Stimulated activated CD4-positive, alpha-beta T cell treated with anti-CD3 and anti-CD28 coated beads, Interleukin-1b, Interleukin-23, amount 100 ng/mL, for 1 hour (primary cell): ENCODE measurements at regions not wholly inside any gene's neighbourhood (a gene's known extent, or its start where the extent isn't known, plus 50 kb on each side); places are given as distances from the start of the nearest gene placed in this dataset.

Source experiments
- DNase-seq, 2 donors: peaks; one replicate each; pipeline ENCODE4 v3.0.0-alpha.2; 2020; ENCODE audit warnings: low read depth in 2 of 2

DNA sequence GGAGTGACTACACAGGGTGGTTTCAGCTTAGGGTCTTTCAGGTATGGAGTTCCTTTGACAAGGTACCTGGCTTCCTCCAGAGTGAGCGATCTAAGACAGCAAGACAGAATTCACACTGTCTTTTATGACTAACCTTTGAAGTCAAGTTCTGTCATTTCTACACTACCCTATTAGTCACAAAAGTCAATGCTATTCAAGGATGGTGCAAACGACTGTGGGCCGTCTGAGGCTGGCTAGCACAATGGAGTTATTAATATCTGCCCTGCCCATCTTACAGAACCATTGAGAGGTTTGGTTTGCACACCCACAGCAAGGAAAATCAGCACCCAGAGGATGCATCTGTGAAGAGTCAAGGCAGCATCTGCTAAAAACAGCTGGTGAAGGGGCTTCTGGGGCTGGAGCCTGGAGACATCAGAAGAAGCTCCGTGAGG is 62.9 kb upstream of the XCR1 start:
- DNase-seq = no peak

DNA sequence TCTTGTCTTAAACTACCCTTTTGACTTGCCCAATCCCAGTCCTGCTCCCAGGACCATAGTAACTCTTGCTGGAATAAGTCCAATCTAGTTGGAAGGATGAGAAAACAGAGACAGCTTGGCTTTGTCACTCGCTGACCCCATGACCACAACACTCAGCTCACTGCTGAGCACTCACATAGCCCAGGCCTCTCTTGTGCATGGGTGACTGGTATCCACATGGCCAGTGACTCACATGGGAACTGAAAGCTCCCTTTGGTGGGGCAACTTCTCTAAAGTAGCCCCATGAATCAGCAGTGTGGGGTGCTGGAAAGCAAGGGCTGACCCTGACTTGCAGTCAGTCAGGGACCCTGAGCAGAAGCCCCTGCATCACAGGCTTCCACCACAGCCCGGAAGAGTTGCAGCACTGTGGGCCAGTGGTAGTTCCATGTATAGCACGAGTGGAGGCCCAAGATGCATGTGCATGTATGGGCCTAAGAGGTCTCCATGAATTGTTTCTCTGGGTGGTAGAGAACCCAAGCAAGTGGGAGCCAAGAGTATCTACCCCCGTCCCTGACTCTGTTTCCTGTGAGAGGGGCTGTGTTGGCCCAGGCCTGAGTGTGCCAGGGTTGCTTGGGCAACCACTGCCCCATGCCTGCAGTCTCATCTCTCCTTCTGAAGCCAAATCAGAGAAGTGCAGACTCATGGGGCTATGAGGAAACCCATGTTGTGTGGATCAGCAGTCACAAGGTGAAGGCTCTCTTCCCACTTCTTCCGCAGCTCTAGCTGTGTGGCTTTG is 62.1 kb upstream of the XCR1 start:
- no peak for DNase-seq

DNA sequence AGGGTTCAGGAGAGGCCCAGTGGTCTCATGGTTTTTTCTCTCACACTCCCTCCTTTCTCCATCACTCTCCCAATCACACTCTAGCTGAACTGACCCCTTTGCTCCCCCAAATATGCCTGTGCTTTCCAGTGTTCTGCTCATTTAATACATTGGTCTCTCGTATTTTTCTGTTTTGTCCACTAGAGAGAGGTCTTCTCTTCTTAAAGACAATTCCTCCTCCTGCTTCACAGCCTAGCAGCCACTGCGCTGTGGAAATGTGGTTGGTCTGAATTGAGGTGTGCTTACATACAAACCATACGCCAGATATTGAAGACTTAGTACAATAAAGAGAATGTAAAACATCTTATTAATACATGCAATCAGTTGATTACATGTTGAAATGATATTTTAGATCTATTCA is 60.6 kb upstream of the XCR1 start:
- DNase-seq = no peak

DNA sequence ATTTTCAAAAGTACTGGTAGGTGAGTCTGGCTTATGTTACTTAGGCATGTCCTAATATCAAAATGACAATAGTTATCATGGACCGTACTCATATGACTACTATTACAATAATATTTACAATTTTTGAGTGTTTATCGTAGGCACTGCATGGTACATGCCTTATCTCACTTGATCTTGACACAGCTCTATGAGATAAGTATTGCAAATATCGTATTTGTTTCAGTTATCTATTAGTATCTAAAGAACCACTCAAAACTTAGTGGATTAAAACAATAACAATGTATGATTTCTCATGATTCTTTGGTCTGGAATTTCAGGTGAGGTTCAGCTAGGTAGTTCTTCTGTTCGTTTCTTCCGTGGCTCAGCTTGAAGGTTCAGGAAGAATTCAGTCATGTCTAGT is 59.7 kb upstream of the XCR1 start:
- DNase-seq = no peak

DNA sequence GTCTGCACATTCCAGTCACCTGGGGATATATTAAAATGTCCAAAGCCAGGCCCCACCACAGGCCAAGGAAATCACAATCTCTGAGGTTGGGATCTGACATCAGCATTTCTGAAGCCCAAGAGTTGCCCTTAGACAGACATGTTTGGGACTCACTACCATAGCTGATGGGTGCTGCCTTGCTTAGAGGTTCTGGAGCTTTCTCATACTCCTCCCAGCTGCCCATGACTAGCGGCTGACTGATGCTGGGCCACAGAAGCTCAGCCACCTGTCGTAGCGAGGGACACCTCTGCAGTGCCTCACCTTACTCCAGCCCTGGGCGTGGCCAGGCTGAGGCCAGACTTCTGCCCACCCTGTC is 58.8 kb upstream of the XCR1 start:
- DNase-seq = no peak

DNA sequence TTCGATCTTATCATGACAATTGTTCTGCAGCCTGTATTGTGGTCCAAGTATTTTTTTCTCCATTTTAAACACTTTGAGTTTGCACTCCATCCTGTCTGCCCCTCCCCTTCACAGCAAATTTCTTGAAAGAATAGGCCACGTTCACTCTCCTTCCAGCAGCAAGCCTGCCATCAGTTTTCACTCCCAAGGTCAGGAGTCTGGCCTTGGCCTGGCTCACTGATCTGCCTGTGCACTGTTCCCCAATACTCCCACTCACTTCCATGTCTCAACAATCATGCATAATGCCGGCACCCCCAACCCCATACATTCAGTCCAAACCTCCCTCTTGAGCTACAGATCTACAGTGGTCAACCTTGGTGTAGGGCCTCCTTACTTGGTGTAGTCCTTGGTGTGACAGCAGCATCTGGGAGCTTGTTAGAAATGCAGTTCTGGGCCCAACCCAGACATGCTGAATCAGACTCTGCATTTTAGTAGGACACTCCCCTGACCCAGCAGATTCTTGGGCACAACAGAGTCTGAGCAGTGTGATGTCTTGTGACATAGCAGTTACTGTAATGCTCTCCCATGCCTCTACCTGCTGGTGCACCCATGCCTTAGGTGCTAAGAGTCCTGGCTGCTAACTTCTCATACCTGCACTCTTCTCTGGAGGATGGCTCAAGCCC is 58.3 kb upstream of the XCR1 start:
- DNase-seq = no peak

DNA sequence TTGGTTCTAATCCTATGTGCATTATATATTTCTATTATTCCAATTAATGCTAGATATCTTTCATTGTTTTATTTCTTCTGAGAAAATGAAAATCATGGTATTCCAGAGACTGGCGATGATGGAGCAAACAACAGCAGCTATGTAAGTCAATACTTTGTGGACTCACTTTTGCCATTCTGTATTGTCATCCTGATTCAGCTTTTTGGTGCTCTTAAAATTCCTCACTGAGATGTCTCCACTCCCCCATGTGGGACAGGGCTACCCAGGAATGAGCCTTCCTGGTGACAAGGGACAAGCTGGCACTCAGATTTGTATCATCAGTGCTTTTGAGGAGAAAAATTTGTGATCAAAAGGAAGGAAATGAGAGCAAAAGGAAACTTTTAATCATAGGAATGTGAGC is 56.7 kb upstream of the XCR1 start:
- no peak for DNase-seq

DNA sequence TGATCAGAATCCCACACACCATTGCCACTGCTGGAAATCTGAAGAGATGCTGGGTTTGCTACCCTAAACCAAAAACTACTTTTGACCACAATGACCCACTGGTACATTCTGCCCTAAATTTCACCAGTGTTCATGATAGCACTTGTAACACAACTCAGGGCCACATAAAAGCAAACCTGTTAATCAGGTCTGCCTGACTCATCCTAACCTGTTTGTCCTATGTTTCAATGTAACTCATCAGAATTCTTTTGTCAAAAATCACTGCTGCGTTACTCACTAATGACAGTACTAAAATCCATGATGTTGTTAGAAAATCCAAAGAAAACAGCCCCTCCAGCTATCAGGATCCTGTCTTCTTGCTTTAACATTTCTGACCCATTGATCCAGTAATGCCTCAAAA is 55.6 kb upstream of the XCR1 start:
- no peak for DNase-seq

DNA sequence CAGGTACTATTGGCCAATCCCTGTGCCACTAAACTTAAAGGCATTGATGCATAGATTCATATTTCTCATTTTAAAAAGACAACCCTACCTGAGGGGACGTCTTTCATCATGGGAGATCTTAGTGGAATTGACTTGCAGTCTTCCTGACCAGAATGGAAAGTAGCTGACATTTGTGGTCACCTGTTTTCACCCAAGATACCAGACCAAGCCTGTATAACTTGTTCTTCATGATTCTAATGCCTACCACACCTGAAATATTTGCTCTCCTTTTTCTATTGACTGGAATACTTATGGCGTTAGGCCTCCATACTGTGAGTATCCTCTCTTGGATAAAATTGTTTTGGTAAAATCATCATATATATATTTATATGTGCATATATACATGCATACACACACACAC is 54.7 kb upstream of the XCR1 start:
- no peak for DNase-seq

DNA sequence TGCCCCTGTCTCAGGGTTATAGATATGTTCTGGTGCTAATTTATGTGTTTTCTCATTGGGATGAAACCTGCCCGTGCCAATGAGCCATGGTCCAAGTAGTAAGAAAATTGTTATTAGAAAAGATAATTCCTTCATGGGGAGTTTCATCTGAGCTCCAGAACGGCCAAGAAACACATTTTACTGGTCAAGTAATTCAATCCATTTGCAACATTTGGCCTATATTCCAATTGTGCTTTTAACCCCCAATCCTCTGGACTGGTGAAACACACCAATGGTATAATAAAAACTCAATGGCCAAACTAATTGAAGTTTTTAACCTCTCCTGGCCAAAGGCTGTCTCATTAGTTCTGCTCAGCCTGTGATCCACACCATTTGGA is 53.7 kb upstream of the XCR1 start:
- DNase-seq = no peak

DNA sequence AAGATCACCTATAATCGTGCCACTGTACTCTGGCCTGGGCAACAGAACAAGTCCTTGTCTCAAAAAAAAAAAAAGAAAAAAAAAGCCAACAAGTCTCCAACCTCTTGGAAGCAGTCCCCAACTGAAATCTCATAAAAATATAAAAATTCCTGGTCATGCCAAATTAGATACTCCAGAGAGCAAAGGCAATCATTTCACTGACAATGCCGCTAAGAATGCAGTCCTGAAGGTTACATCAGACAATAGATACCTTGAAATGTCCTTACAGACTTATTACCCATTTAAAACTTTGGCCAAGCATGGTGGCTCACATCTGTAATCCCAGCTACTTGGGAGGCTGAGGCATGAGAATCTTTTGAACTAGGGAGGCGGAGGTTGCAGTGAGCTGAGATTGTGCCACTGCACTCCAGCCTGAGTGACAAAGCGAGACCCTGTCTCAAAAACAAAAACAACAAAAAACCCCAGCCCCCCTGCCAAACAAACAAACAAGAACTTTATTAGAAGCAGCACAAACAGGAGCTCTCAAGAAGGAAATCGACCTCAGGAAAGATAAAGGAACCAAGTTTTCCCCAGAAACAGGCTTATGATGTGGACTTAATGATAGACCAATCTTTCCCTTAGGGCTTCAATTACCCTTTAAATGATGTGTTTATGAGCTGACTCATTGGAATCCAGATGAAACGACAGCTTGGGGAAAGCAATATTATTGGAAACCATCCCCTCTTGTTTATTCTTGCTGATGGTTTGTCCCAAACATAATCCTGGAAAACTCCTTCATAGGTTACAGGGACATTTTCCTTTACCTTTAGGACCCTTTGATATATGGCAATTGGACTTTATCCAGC is 53.1 kb upstream of the XCR1 start:
- no peak for DNase-seq

DNA sequence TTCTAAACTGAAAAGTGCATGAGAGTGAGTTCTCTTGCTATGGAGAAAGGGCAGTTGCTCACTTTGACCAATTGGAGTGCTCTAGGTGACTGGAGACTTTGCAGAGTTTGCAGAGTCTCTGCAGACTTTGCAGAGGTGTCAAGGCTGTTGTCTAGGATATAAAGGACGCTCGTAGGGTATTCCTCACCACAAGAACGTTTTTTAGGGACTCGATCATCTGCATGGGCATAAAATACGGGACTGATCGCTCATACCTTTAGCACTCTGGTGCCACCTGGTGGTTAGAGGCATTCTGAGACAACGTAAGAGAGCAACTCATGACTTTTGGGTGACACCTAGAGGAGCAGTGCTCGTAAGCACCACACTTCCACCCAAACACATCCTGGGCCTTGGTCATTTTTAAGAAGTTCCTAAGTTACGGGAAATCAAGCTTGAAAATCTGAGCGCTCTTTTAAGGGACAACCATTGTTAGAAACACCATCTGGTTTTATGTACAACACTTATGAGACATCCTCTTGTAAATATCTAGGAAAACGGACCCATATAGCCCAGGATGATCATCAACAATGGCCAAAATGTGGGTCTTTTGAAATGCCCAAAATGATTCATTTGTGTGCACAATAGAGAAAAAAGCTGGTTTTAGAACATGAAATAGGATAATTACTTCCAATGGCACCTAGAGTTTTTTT is 51.6 kb upstream of the XCR1 start:
- peak; percentile 80 to 82 for DNase-seq
